Esophagus squamous epithelium (tissue), 5 donors: ENCODE measurements at regions not wholly inside any gene's neighbourhood (a gene's known extent, or its start where the extent isn't known, plus 50 kb on each side); places are given as distances from the start of the nearest gene placed in this dataset.

Experiments used
- DNase-seq: peaks from one replicate; lab custom pipeline; 2025; lab: John Stamatoyannopoulos, UW
- H3K27ac ChIP-seq, 4 donors: fragments of 200-600 bp; sonication (generic); one replicate each; pipeline ENCODE4 v1.5.1; 2016 to 2019; ENCODE audit warnings: mild to moderate bottlenecking in 1 of 4
- H3K27me3 ChIP-seq, 4 donors: fragments of 200-600 bp; sonication (generic); 1 replicate in 3 of 4; 2 replicates in 1 of 4; pipeline versions ENCODE4 v1.5.1 to v1.6.0; 2017 to 2021; ENCODE audit warnings: antibody characterized with exemption in 1 of 4
- H3K36me3 ChIP-seq, 3 donors: fragments of 200-600 bp; sonication (generic); one replicate each; pipeline ENCODE4 v1.5.1; 2016 to 2019
- H3K4me1 ChIP-seq, 3 donors: fragments of 200-600 bp; sonication (generic); one replicate each; pipeline ENCODE4 v1.5.1; 2017 to 2019
- H3K4me3 ChIP-seq, 4 donors: fragments of 200-600 bp; sonication (generic); 1 replicate in 3 of 4; 2 replicates in 1 of 4; pipeline ENCODE4 v1.5.1; 2016 to 2019; ENCODE audit warnings: mild to moderate bottlenecking in 2 of 4, moderate library complexity in 1 of 4
- H3K9me3 ChIP-seq, 3 donors: fragments of 200-600 bp; sonication (generic); one replicate each; pipeline ENCODE4 v1.5.1; 2016 to 2019
- CTCF ChIP-seq, 6 experiments: fragments of 450-650 bp in 4 of 6; fragments of 200-600 bp in 2 of 6; sonication (generic) in 2 of 6; IDR thresholded peaks; one replicate each; pipeline ENCODE4 v1.5.1; 2016 to 2019; ENCODE audit warnings: antibody characterized with exemption in 6 of 6, mild to moderate bottlenecking in 4 of 6, moderate library complexity in 4 of 6
- POLR2A ChIP-seq, 4 donors: fragments of 450-650 bp; IDR thresholded peaks; one replicate each; pipeline ENCODE4 v1.6.1; 2017; ENCODE audit warnings: antibody characterized with exemption in 4 of 4, mild to moderate bottlenecking in 4 of 4, moderate library complexity in 3 of 4
- WGBS, 2 donors: methylation state at CpG; one replicate each; pipeline ENCODE4 v1.1.5; 2018; 5-methylcytosine and 5-hydroxymethylcytosine counted together
- intact Hi-C: fragments of 100-400 bp; cut with DNase I; formaldehyde crosslinking; loops from one replicate; pipeline ENCODE4 v1.15.0; 2022
- donor health status: DM: yes; HTN: yes; CAD: no.

- no peaks in the 10 kb centered on the region for H3K4me1 ChIP-seq
- no peak overlapping the region for H3K4me3 ChIP-seq
- intact Hi-C loops, result no loop called here
- H3K36me3 ChIP-seq, result no peaks in the 10 kb centered on the region
- H3K27me3 ChIP-seq, result peaks cover 0 to 6% (median 0%) of the 10 kb centered on the region in 4 donors
- H3K9me3 ChIP-seq, result no peaks in the 10 kb centered on the region
- no peak for TF ChIP-seq POLR2A (IDR thresholded peaks at IDR 0.05)
- no peak for TF ChIP-seq CTCF (IDR thresholded peaks at IDR 0.05)
- no peak overlapping the region for H3K27ac ChIP-seq
- 90 to 94% methylated on average over 5 of the region's 5 CpGs for WGBS, 2 donors
- DNase-seq, result no peak
Observed at GRCh38 chr4:145417348-145418130, 64.1 kb upstream of the SMAD1 start.

- WGBS, 2 donors, result 75 to 87% methylated on average over 1 of the region's 1 CpG
- no peaks in the 10 kb centered on the region for H3K4me1 ChIP-seq
- no peak overlapping the region for H3K27ac ChIP-seq
- intact Hi-C loops, result no loop called here
- no peak for TF ChIP-seq CTCF (IDR thresholded peaks at IDR 0.05)
- TF ChIP-seq POLR2A (IDR thresholded peaks at IDR 0.05), result no peak
- H3K27me3 ChIP-seq, result peaks cover 0 to 6% (median 0%) of the 10 kb centered on the region in 4 donors
- H3K36me3 ChIP-seq, result no peaks in the 10 kb centered on the region
- no peaks in the 10 kb centered on the region for H3K9me3 ChIP-seq
- H3K4me3 ChIP-seq, result no peak overlapping the region
- no peak for DNase-seq
Observed at GRCh38 chr4:145414841-145415240, 66.8 kb upstream of the SMAD1 start.

DNA sequence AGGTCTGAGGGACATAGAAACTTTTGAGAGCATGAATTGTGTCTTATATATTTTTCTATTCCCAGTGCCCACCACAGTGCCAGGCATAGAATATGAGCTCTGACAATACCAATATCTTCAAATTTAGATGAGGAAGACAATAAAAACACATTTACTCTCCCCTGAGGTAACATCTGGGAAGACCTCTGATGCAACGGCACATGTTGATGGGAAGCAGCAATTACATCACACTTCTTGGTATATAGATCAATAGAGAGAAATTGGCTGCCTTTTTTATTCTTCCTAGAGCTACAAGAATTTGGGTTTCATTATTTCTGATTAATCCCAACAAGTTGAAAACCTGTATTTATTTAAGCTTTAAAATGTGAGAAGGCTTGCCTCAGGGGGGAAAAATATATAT is 67.4 kb upstream of the SMAD1 start:
- H3K4me1 ChIP-seq, result no peaks in the 10 kb centered on the region
- intact Hi-C loops, result no loop called here
- WGBS, 2 donors, result 87 to 92% methylated on average over 1 of the region's 1 CpG

DNA sequence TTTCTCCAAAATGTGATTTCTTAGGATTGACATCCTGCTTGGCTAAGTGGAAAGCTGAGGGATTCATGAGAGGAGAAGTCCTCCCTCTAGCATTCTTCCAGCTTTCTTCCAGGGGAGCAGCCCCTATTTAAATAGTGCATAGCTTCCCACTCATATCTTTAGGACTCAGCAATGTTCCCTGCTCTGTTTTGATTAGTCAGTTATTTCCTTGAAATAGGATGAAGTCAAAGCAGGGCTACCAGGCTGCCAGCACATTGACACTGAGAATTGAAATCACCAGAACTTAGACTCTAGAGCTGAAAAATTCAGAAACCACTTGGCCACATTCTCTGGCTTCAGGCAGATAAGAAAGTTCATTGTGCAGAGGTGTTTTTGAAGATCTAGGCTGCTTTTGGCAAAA is 74.7 kb upstream of the SMAD1 start:
- Histone ChIP-seq H3K9me3 (no peaks in the 10 kb centered on the region), H3K36me3 (no peaks in the 10 kb centered on the region), H3K4me1 (peaks cover 0 to 7% (median 0%) of the 10 kb centered on the region in 3 donors), H3K27ac (no peak overlapping the region), H3K4me3 (no peak overlapping the region), H3K27me3 (no peaks in the 10 kb centered on the region)
- DNase-seq, result no peak
- no peak for TF ChIP-seq CTCF (IDR thresholded peaks at IDR 0.05)
- TF ChIP-seq POLR2A (IDR thresholded peaks at IDR 0.05), result no peak
- intact Hi-C loops, result no loop called here

More for the DNA sequence above, 67.4 kb upstream of the SMAD1 start:
- Histone ChIP-seq H3K4me3 (no peak overlapping the region), H3K9me3 (no peaks in the 10 kb centered on the region), H3K27ac (no peak overlapping the region), H3K36me3 (no peaks in the 10 kb centered on the region), H3K27me3 (peaks cover 0 to 6% (median 0%) of the 10 kb centered on the region in 4 donors)
- DNase-seq, result no peak
- TF ChIP-seq CTCF (IDR thresholded peaks at IDR 0.05) (no peak), POLR2A (IDR thresholded peaks at IDR 0.05) (no peak)

- whole genome bisulfite sequencing, 2 donors, result 69 to 81% methylated on average over 3 of the region's 3 CpGs
- Histone ChIP-seq H3K4me1 (peaks cover 0 to 7% (median 0%) of the 10 kb centered on the region in 3 donors), H3K36me3 (no peaks in the 10 kb centered on the region), H3K4me3 (no peak overlapping the region), H3K9me3 (no peaks in the 10 kb centered on the region), H3K27ac (no peak overlapping the region), H3K27me3 (no peaks in the 10 kb centered on the region)
- TF ChIP-seq CTCF (IDR thresholded peaks at IDR 0.05) (no peak), POLR2A (IDR thresholded peaks at IDR 0.05) (no peak)
- DNase-seq, result no peak
- intact Hi-C loops, result no loop called here
Observed at GRCh38 chr4:145404761-145405160, 76.9 kb upstream of the SMAD1 start.
